ENCODE measurements at regions not wholly inside any gene's neighbourhood (a gene's known extent, or its start where the extent isn't known, plus 50 kb on each side); places are given as distances from the start of the nearest gene placed in this dataset.
A peak's percentile ranks its signal among the peaks of the same experiment; 100 is the strongest.
"Not testable (repeated sequence)": the region's sequence is repeated elsewhere in the genome, so short reads cannot be mapped to it uniquely, and the experiment has no call there.

GRCh38 chr14:103186909-103187586, 63.8 kb downstream of the TNFAIP2 start:
- FAIRE-seq (no peak), DNase-seq (ENCODE audit: insufficient read length, low spot score) (no peak)
- TF ChIP-seq POLR2A (IDR thresholded peaks at IDR 0.05; ENCODE audit: low read depth, low read length) (no peak), TAF1 (IDR thresholded peaks at IDR 0.05; ENCODE audit: low read depth, low read length) (no peak), SPI1 (IDR thresholded peaks at IDR 0.05; ENCODE audit: low read depth, low read length) (no peak), POLR2AphosphoS5 (IDR thresholded peaks at IDR 0.05; ENCODE audit: low read depth, low read length) (no peak), POU2F2 (IDR thresholded peaks at IDR 0.05; ENCODE audit: low read depth, low read length) (no peak), PAX5 (IDR thresholded peaks at IDR 0.05; ENCODE audit: insufficient read depth, low read length, severe bottlenecking) (no peak)

DNA sequence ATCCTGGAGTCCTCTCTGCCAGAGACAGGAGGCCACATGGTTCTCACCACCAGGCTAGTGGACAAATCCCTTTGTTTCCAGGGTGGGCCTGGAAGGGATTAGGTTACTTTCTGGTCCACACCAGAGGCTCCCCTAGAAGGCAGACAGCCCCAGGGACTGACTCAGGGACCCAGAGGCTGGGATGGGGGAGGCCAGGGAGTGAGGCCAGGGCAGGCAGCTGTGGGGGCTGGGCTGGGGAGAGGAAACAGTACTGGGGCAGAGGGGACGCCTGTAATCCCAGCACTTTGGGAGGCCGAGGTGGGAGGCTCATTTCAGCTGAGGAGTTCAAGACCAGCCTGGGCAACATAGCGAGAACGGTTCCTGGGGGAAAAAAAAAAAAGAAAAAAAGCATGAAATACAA, 64.7 kb downstream of the TNFAIP2 start:
- TF ChIP-seq POU2F2 (IDR thresholded peaks at IDR 0.05; ENCODE audit: low read depth, low read length), result no peak
- TF ChIP-seq PAX5 (IDR thresholded peaks at IDR 0.05; ENCODE audit: insufficient read depth, low read length, severe bottlenecking), result no peak
- TF ChIP-seq TAF1 (IDR thresholded peaks at IDR 0.05; ENCODE audit: low read depth, low read length), result no peak
- TF ChIP-seq POLR2A (IDR thresholded peaks at IDR 0.05; ENCODE audit: low read depth, low read length), result no peak
- TF ChIP-seq POLR2AphosphoS5 (IDR thresholded peaks at IDR 0.05; ENCODE audit: low read depth, low read length), result no peak
- TF ChIP-seq SPI1 (IDR thresholded peaks at IDR 0.05; ENCODE audit: low read depth, low read length), result no peak
- DNase-seq (ENCODE audit: insufficient read length, low spot score) (no peak), FAIRE-seq (no peak)

DNA sequence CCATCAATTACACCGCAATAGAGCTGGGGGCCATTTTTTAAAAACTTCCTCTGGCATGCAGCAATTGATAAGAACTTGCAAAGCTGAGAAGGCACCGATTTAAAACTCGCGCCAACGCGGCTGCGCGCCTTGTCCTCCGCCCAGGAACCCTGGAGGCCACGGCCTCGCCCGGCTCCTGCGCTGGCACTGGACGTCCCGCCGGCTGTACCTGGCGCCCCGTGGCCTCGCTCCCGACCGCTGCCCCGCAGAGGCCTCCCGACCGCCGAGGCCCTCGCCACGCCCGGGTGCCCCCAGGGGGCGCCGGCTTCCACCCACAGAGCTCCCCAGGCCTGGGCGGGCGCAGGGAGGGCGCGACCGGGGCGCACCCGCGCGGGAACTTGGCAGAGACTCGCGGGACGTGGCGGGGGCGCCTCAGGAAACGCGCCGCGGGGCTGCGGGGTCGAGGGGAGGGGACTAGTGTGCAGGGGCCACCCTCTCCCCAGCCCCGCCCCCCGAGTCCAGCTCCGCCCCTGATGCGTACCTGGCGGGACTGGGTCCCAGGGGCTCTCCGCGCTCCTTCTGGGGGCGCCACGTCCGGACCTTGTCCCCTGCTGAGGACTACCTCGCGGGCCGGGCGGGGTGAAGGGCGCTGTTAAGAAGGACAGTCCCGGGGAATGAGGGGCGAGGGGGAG, 65.7 kb downstream of the TNFAIP2 start:
- DNase-seq (ENCODE audit: insufficient read length, low spot score) (no peak), FAIRE-seq (peak; percentile 9)
- TF ChIP-seq PAX5 (IDR thresholded peaks at IDR 0.05; ENCODE audit: insufficient read depth, low read length, severe bottlenecking), result no peak
- TF ChIP-seq SPI1 (IDR thresholded peaks at IDR 0.05; ENCODE audit: low read depth, low read length), result no peak
- no peak for TF ChIP-seq POU2F2 (IDR thresholded peaks at IDR 0.05; ENCODE audit: low read depth, low read length)
- no peak for TF ChIP-seq POLR2AphosphoS5 (IDR thresholded peaks at IDR 0.05; ENCODE audit: low read depth, low read length)
- no peak for TF ChIP-seq POLR2A (IDR thresholded peaks at IDR 0.05; ENCODE audit: low read depth, low read length)
- TF ChIP-seq TAF1 (IDR thresholded peaks at IDR 0.05; ENCODE audit: low read depth, low read length), result no peak

DNA sequence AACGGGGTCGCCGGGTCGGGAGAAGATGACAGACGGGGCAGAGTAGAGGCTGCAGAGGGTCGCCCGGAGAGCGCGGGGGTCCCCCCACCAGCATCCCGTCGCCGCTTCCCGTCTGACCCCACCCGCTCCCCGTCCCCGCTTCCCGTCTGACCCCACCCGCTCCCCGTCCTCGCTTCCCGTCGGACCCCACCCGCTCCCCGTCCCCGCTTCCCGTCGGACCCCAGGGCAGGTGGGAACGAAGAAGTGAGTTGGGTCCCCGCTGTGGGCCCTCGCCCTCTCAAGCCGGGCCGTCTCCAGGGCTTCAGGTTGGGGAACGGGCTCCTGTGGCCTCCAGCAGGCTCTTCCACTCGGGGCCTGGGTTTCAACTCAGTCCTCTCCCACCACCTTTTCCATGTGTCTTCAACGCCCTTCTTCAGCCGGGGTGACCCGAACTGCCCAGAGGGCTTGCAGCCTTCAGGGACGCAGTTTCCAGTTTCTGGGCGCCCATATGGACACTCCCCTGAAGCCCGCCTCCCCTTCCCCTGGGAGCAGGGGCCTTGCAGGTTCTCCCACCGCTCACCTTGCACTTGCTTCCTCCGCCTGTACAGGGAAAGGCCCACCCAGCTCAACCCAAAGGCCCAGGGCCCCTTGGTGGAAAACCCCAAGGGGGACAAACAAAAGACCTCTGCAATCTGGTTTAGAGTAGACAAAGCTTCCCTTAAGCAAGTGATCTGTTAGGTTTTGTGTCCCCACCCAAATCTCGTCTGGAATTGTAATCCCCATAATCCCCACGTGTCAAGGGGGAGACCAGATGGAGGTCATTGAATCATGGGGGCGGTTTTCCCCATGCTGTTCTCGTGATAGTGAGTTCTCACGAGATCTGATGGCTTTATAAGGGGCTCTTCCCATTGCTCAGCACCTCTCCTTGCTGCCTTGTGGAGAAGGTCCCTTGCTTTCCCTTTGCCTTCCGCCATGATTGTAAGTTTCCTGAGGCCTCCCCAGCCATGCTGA, 66.5 kb downstream of the TNFAIP2 start:
- TF ChIP-seq POLR2A (IDR thresholded peaks at IDR 0.05; ENCODE audit: low read depth, low read length) (no peak), PAX5 (IDR thresholded peaks at IDR 0.05; ENCODE audit: insufficient read depth, low read length, severe bottlenecking) (no peak), SPI1 (IDR thresholded peaks at IDR 0.05; ENCODE audit: low read depth, low read length) (no peak), POU2F2 (IDR thresholded peaks at IDR 0.05; ENCODE audit: low read depth, low read length) (no peak), POLR2AphosphoS5 (IDR thresholded peaks at IDR 0.05; ENCODE audit: low read depth, low read length) (no peak), TAF1 (IDR thresholded peaks at IDR 0.05; ENCODE audit: low read depth, low read length) (no peak)
- FAIRE-seq, result no peak
- DNase-seq (ENCODE audit: insufficient read length, low spot score), result no peak

- no peak for TF ChIP-seq POU2F2 (IDR thresholded peaks at IDR 0.05; ENCODE audit: low read depth, low read length)
- no peak for TF ChIP-seq POLR2A (IDR thresholded peaks at IDR 0.05; ENCODE audit: low read depth, low read length)
- no peak for TF ChIP-seq SPI1 (IDR thresholded peaks at IDR 0.05; ENCODE audit: low read depth, low read length)
- no peak for TF ChIP-seq TAF1 (IDR thresholded peaks at IDR 0.05; ENCODE audit: low read depth, low read length)
- no peak for FAIRE-seq
Observed at GRCh38 chr14:103190741-103191140, 67.5 kb downstream of the TNFAIP2 start.

GRCh38 chr14:103191844-103192243, 68.6 kb downstream of the TNFAIP2 start:
- no peak for DNase-seq (ENCODE audit: insufficient read length, low spot score)
- no peak for TF ChIP-seq POU2F2 (IDR thresholded peaks at IDR 0.05; ENCODE audit: low read depth, low read length)
- no peak for FAIRE-seq

More at GRCh38 chr14:103190741-103191140, 67.5 kb downstream of the TNFAIP2 start:
- no peak for DNase-seq (ENCODE audit: insufficient read length, low spot score)

- no peak for TF ChIP-seq PAX5 (IDR thresholded peaks at IDR 0.05; ENCODE audit: insufficient read depth, low read length, severe bottlenecking)
- no peak for TF ChIP-seq SPI1 (IDR thresholded peaks at IDR 0.05; ENCODE audit: low read depth, low read length)
- TF ChIP-seq POLR2AphosphoS5 (IDR thresholded peaks at IDR 0.05; ENCODE audit: low read depth, low read length), result no peak
- TF ChIP-seq TAF1 (IDR thresholded peaks at IDR 0.05; ENCODE audit: low read depth, low read length), result no peak
- TF ChIP-seq POLR2A (IDR thresholded peaks at IDR 0.05; ENCODE audit: low read depth, low read length), result no peak
- no peak for TF ChIP-seq POU2F2 (IDR thresholded peaks at IDR 0.05; ENCODE audit: low read depth, low read length)
- FAIRE-seq, result no peak
- DNase-seq (ENCODE audit: insufficient read length, low spot score), result no peak
Observed at GRCh38 chr14:103192246-103192840, 69.1 kb downstream of the TNFAIP2 start.

DNA sequence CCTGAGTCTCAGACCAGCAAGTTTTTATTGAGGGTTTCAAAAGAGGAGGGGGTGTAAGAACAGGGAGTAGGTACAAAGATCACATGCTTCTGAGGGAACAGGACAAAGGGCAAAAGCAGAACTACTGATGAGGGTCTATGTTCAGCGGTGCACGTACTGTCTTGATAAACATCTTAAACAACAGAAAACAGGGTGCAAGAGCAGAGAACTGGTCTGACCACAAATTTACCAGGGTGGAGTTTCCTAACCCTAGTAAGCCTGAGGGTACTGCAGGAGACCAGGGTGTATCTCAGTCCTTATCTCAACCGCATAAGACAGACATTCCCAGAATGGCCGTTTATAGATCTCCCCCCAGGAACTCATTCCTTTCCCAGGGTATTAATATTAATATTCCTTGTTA, 69.6 kb downstream of the TNFAIP2 start:
- not testable (repeated sequence) for DNase-seq (ENCODE audit: insufficient read length, low spot score); FAIRE-seq

DNA sequence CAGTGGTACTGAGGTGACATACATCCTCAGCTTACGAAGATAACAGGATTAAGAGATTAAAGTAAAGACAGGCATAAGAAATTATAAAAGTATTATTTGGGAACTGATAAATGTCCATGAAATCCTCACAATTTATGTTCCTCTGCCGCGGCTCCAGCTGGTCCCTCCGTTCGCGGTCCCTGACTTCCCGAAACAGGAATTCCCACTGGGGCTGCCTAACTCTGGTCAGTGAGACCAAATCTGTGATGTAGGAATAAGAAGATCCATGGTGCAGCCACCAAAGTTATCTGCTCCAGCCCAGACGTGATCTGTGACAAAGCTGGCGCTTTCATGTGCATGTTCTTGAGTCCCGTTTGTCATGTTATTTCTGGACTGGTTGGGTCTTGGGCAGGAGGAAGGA, 70.2 kb downstream of the TNFAIP2 start:
- not testable (repeated sequence) for FAIRE-seq; DNase-seq (ENCODE audit: insufficient read length, low spot score)
